GM23248 (cell line): ENCODE measurements at regions not wholly inside any gene's neighbourhood (a gene's known extent, or its start where the extent isn't known, plus 50 kb on each side); places are given as distances from the start of the nearest gene placed in this dataset.

Experiments used
- DNase-seq: peaks from one replicate; pipeline ENCODE4 v3.0.0-alpha.2; 2015
- H2AFZ ChIP-seq: fragments of 200-600 bp; sonication (generic); 2 replicates; pipeline ENCODE4 v1.6.1; 2016; ENCODE audit warnings: antibody characterized with exemption
- H3F3A ChIP-seq: fragments of 200-600 bp; sonication (generic); 2 replicates; pipeline ENCODE4 v1.6.1; 2016; ENCODE audit warnings: mild to moderate bottlenecking, antibody characterized with exemption, mixed run types; ENCODE audit not compliant: insufficient read depth
- H3K27ac ChIP-seq: fragments of 200-600 bp; sonication (generic); 2 replicates; pipeline ENCODE4 v1.5.1; 2016; ENCODE audit warnings: mild to moderate bottlenecking
- H3K27me3 ChIP-seq: fragments of 200-600 bp; sonication (generic); replicated peaks from 2 replicates; pipeline ENCODE4 v1.6.1; 2016; ENCODE audit warnings: mild to moderate bottlenecking; ENCODE audit not compliant: insufficient read depth
- H3K36me3 ChIP-seq: fragments of 200-600 bp; sonication (generic); 2 replicates; pipeline ENCODE4 v1.6.1; 2016; ENCODE audit warnings: low read depth, mild to moderate bottlenecking
- H3K4me1 ChIP-seq: fragments of 200-600 bp; sonication (generic); 2 replicates; pipeline ENCODE4 v1.6.1; 2016; ENCODE audit warnings: mild to moderate bottlenecking; ENCODE audit not compliant: insufficient read depth
- H3K4me2 ChIP-seq: fragments of 200-600 bp; sonication (generic); one replicate; pipeline ENCODE4 v1.6.1; 2016; ENCODE audit warnings: mild to moderate bottlenecking; ENCODE audit not compliant: unreplicated experiment
- H3K4me3 ChIP-seq: fragments of 200-600 bp; sonication (generic); 2 replicates; pipeline ENCODE4 v1.5.1; 2016; ENCODE audit warnings: mild to moderate bottlenecking
- H3K79me2 ChIP-seq: fragments of 200-600 bp; sonication (generic); 2 replicates; pipeline ENCODE4 v1.6.1; 2016; ENCODE audit warnings: mild to moderate bottlenecking; ENCODE audit not compliant: insufficient read depth
- H3K9ac ChIP-seq: fragments of 200-600 bp; sonication (generic); 2 replicates; pipeline ENCODE4 v1.6.1; 2016; ENCODE audit warnings: mild to moderate bottlenecking
- H3K9me2 ChIP-seq: fragments of 200-600 bp; sonication (generic); 2 replicates; pipeline ENCODE4 v1.6.1; 2016; ENCODE audit warnings: mixed run types, mild to moderate bottlenecking, moderate library complexity; ENCODE audit not compliant: insufficient read depth
- H3K9me3 ChIP-seq: fragments of 200-600 bp; sonication (generic); one replicate; pipeline ENCODE4 v1.6.1; 2017; ENCODE audit warnings: low read depth
- H4K20me1 ChIP-seq: fragments of 200-600 bp; sonication (generic); 2 replicates; pipeline ENCODE4 v1.6.0; 2016; ENCODE audit not compliant: insufficient read depth
- EZH2 ChIP-seq: fragments of 200-600 bp; sonication (generic); IDR thresholded peaks from 2 replicates; pipeline ENCODE4 v1.6.1; 2018; ENCODE audit warnings: antibody characterized with exemption, mild to moderate bottlenecking; ENCODE audit not compliant: insufficient read depth, poor library complexity, severe bottlenecking
- EZH2phosphoT487 ChIP-seq: fragments of 200-600 bp; sonication (generic); IDR thresholded peaks from 2 replicates; pipeline ENCODE4 v1.6.1; 2018; ENCODE audit warnings: antibody characterized with exemption, moderate library complexity, mild to moderate bottlenecking, low read depth; ENCODE audit not compliant: insufficient read depth
- WGBS, 2 experiments: methylation state at CpG; one replicate each; pipeline ENCODE4 v1.1.6; 2015 to 2017; ENCODE audit warnings: low lambda C conversion rate in 2 of 2, low coverage in 1 of 2; ENCODE audit errors: missing lambda C conversion rate in 2 of 2; 5-methylcytosine and 5-hydroxymethylcytosine counted together
- in situ Hi-C: fragments of 300-500 bp; cut with MboI; formaldehyde crosslinking; loops from 2 replicates; pipeline ENCODE4 v1.15.0; 2020

- Histone ChIP-seq H3F3A (no peaks in the 10 kb centered on the region), H2AFZ (no peak overlapping the region), H3K36me3 (no peaks in the 10 kb centered on the region), H3K27me3 (no peaks in the 10 kb centered on the region), H3K27ac (no peak overlapping the region), H3K9me3 (no peaks in the 10 kb centered on the region), H3K4me1 (no peaks in the 10 kb centered on the region), H3K79me2 (no peaks in the 10 kb centered on the region), H3K4me3 (no peak overlapping the region), H4K20me1 (no peaks in the 10 kb centered on the region), H3K9me2 (no peaks in the 10 kb centered on the region), H3K4me2 (no peak overlapping the region), H3K9ac (no peak overlapping the region)
- DNase-seq = no peak
- no peak for TF ChIP-seq EZH2phosphoT487
- TF ChIP-seq EZH2 = no peak
- in situ Hi-C loops = no loop called here
- WGBS, 2 experiments = 0 to 5% methylated on average over 1 of the region's 1 CpG
Measured at GRCh38 chr2:6024784-6025183, 332.6 kb downstream of the SOX11 start.

DNA sequence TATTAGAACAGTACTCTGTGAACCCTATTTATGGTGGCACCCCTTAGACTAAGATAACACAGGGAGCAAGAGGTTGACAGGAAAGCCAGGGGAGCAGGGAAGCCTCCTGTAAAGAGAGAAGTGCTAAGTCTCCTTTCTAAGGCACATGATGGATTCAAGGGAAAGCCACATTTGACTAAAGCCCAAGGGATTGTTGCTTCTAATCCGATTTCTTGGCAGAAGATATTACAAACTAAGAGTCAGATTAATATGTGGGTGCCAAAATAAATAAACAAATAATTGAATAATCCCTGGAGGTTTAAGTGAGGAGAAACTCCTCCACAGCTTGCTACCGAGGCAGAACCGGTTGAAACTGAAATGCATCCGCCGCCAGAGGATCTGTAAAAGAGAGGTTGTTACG, 333.2 kb downstream of the SOX11 start:
- H3K36me3 ChIP-seq = no peaks in the 10 kb centered on the region
- H3K27ac ChIP-seq = no peak overlapping the region
- H3F3A ChIP-seq = no peaks in the 10 kb centered on the region
- H3K4me3 ChIP-seq = no peak overlapping the region
- in situ Hi-C loops = no loop called here
- TF ChIP-seq EZH2phosphoT487 (no peak), EZH2 (no peak)
- H3K4me2 ChIP-seq = no peak overlapping the region
- no peaks in the 10 kb centered on the region for H3K9me2 ChIP-seq
- no peak overlapping the region for H2AFZ ChIP-seq
- H3K9me3 ChIP-seq = no peaks in the 10 kb centered on the region
- 41 to 47% methylated on average over 6 of the region's 6 CpGs for WGBS, 2 experiments
- H3K4me1 ChIP-seq = no peaks in the 10 kb centered on the region
- H3K79me2 ChIP-seq = no peaks in the 10 kb centered on the region
- no peak overlapping the region for H3K9ac ChIP-seq
- no peaks in the 10 kb centered on the region for H3K27me3 ChIP-seq
- no peaks in the 10 kb centered on the region for H4K20me1 ChIP-seq
- no peak for DNase-seq

GRCh38 chr2:6027066-6027465, 334.9 kb downstream of the SOX11 start:
- TF ChIP-seq EZH2phosphoT487 (no peak), EZH2 (no peak)
- Histone ChIP-seq H3K27ac (no peak overlapping the region), H3K4me2 (no peak overlapping the region), H3K36me3 (no peaks in the 10 kb centered on the region), H3K9me2 (no peaks in the 10 kb centered on the region), H3K9ac (no peak overlapping the region), H3K9me3 (no peaks in the 10 kb centered on the region), H3K4me1 (no peaks in the 10 kb centered on the region), H4K20me1 (no peaks in the 10 kb centered on the region), H3F3A (no peaks in the 10 kb centered on the region), H3K79me2 (no peaks in the 10 kb centered on the region), H2AFZ (no peak overlapping the region), H3K27me3 (no peaks in the 10 kb centered on the region), H3K4me3 (no peak overlapping the region)
- DNase-seq = no peak
- in situ Hi-C loops = no loop called here

GRCh38 chr2:6031200-6031867, 339.1 kb downstream of the SOX11 start:
- H3K4me1 ChIP-seq = no peaks in the 10 kb centered on the region
- H3K36me3 ChIP-seq = no peaks in the 10 kb centered on the region
- no peaks in the 10 kb centered on the region for H3K9me3 ChIP-seq
- TF ChIP-seq EZH2 = no peak
- TF ChIP-seq EZH2phosphoT487 = no peak
- no peaks in the 10 kb centered on the region for H3K27me3 ChIP-seq
- no peaks in the 10 kb centered on the region for H3F3A ChIP-seq
- H3K9me2 ChIP-seq = no peaks in the 10 kb centered on the region
- no peaks in the 10 kb centered on the region for H4K20me1 ChIP-seq
- WGBS, 2 experiments = 24 to 27% methylated on average over 5 of the region's 5 CpGs
- in situ Hi-C loops = no loop called here
- no peak overlapping the region for H3K4me3 ChIP-seq
- no peak for DNase-seq
- no peak overlapping the region for H3K4me2 ChIP-seq
- H3K27ac ChIP-seq = no peak overlapping the region
- H3K79me2 ChIP-seq = no peaks in the 10 kb centered on the region
- no peak overlapping the region for H3K9ac ChIP-seq
- no peak overlapping the region for H2AFZ ChIP-seq

DNA sequence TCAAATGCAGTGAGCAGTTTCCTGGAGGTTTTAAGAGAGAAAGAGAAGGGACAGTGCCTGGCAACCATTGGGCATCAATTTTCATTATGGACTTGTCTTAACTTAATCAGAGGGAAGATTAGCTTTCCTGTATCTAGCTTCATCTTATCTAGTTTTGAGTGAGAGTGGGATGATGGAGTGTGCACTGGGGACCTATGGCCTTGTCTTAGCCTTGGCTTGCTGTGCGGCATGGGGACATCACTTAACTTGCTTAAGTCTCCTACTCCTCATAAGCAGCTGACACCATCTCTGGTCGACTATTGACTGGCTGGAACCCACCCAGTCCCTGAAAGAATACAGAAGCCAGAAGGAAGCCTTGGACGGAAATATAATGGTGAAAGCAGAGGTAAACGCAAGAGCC, 344.0 kb downstream of the SOX11 start:
- Histone ChIP-seq H3K4me2 (no peak overlapping the region), H2AFZ (no peak overlapping the region), H4K20me1 (no peaks in the 10 kb centered on the region), H3F3A (no peaks in the 10 kb centered on the region), H3K79me2 (no peaks in the 10 kb centered on the region), H3K9ac (no peak overlapping the region), H3K27me3 (no peaks in the 10 kb centered on the region), H3K4me1 (no peaks in the 10 kb centered on the region), H3K36me3 (no peaks in the 10 kb centered on the region), H3K9me3 (no peaks in the 10 kb centered on the region), H3K27ac (no peak overlapping the region), H3K4me3 (no peak overlapping the region), H3K9me2 (no peaks in the 10 kb centered on the region)
- no peak for TF ChIP-seq EZH2phosphoT487
- no peak for TF ChIP-seq EZH2
- in situ Hi-C loops = no loop called here
- no peak for DNase-seq
- 36% methylated on average over 4 of the region's 4 CpGs for WGBS, 2 experiments
